Upper lobe of right lung (tissue), 1 donor: ENCODE measurements at regions not wholly inside any gene's neighbourhood (a gene's known extent, or its start where the extent isn't known, plus 50 kb on each side); places are given as distances from the start of the nearest gene placed in this dataset.

Source experiments
- ATAC-seq: fragments of 200-7000 bp; cut with Tn5 transposase; one replicate; pipeline ENCODE4 v1.9.1; 2020; ENCODE audit warnings: mild to moderate bottlenecking, moderate library complexity
- DNase-seq: peaks from one replicate; pipeline ENCODE4 v3.0.0-alpha.2; 2020
- H3K27ac ChIP-seq: fragments of 200-600 bp; one replicate; pipeline ENCODE4 v1.8.0; 2022
- H3K27me3 ChIP-seq: fragments of 200-600 bp; one replicate; pipeline ENCODE4 v1.8.0; 2022; ENCODE audit warnings: mild to moderate bottlenecking
- H3K36me3 ChIP-seq: fragments of 200-600 bp; one replicate; pipeline ENCODE4 v1.8.0; 2022
- H3K4me1 ChIP-seq: fragments of 200-600 bp; one replicate; pipeline ENCODE4 v1.8.0; 2022
- H3K4me3 ChIP-seq: fragments of 200-600 bp; one replicate; pipeline ENCODE4 v1.8.0; 2022; ENCODE audit warnings: mild to moderate bottlenecking
- H3K9me3 ChIP-seq: fragments of 200-600 bp; one replicate; pipeline ENCODE4 v1.8.0; 2022
- CTCF ChIP-seq: fragments of 200-600 bp; IDR thresholded peaks from one replicate; pipeline ENCODE4 v1.8.0; 2022; ENCODE audit warnings: antibody characterized with exemption
- intact Hi-C: fragments of 100-400 bp; cut with DNase I; formaldehyde crosslinking; loops from one replicate; pipeline ENCODE4 v1.11.0; 2022
- donor health status: DM: no; HTN: yes; CAD: no; lungs with severe emphysema.

GRCh38 chr4:15250021-15250441, 177.8 kb upstream of the C1QTNF7 start:
- ATAC-seq (peak; percentile 58), DNase-seq (no peak)
- no peaks in the 10 kb centered on the region for H3K4me1 ChIP-seq
- no peak overlapping the region for H3K27ac ChIP-seq
- intact Hi-C loops = no loop called here
- TF ChIP-seq CTCF = no peak
- no peaks in the 10 kb centered on the region for H3K27me3 ChIP-seq
- H3K9me3 ChIP-seq = no peaks in the 10 kb centered on the region
- no peaks in the 10 kb centered on the region for H3K36me3 ChIP-seq
- no peak overlapping the region for H3K4me3 ChIP-seq

- ATAC-seq (no peak), DNase-seq (no peak)
- Histone ChIP-seq H3K36me3 (no peaks in the 10 kb centered on the region), H3K9me3 (no peaks in the 10 kb centered on the region), H3K27me3 (no peaks in the 10 kb centered on the region), H3K4me3 (no peak overlapping the region), H3K27ac (no peak overlapping the region), H3K4me1 (no peaks in the 10 kb centered on the region)
- TF ChIP-seq CTCF = no peak
- intact Hi-C loops = no loop called here
Observed at GRCh38 chr4:15253349-15253748, 174.5 kb upstream of the C1QTNF7 start.

- intact Hi-C loops = no loop called here
- Histone ChIP-seq H3K27me3 (no peaks in the 10 kb centered on the region), H3K27ac (no peak overlapping the region), H3K4me1 (no peaks in the 10 kb centered on the region), H3K36me3 (no peaks in the 10 kb centered on the region), H3K9me3 (no peaks in the 10 kb centered on the region), H3K4me3 (no peak overlapping the region)
- ATAC-seq = peak; percentile 51
- DNase-seq = peak; percentile 75
- no peak for TF ChIP-seq CTCF
Observed at GRCh38 chr4:15254236-15254880, 173.5 kb upstream of the C1QTNF7 start.

- no peaks in the 10 kb centered on the region for H3K27me3 ChIP-seq
Observed at GRCh38 chr4:15255537-15255936, 172.3 kb upstream of the C1QTNF7 start.

GRCh38 chr4:15260758-15261157, 167.1 kb upstream of the C1QTNF7 start:
- ATAC-seq = no peak
- no peak for DNase-seq
- intact Hi-C loops = no loop called here
- no peaks in the 10 kb centered on the region for H3K27me3 ChIP-seq
- H3K36me3 ChIP-seq = no peaks in the 10 kb centered on the region
- TF ChIP-seq CTCF = no peak
- no peaks in the 10 kb centered on the region for H3K4me1 ChIP-seq
- H3K27ac ChIP-seq = no peak overlapping the region
- peaks cover 5% of the 10 kb centered on the region for H3K9me3 ChIP-seq
- H3K4me3 ChIP-seq = no peak overlapping the region

More at GRCh38 chr4:15255537-15255936, 172.3 kb upstream of the C1QTNF7 start:
- Histone ChIP-seq H3K4me3 (no peak overlapping the region), H3K27ac (no peak overlapping the region), H3K36me3 (no peaks in the 10 kb centered on the region), H3K4me1 (no peaks in the 10 kb centered on the region), H3K9me3 (no peaks in the 10 kb centered on the region)
- intact Hi-C loops = no loop called here
- DNase-seq (no peak), ATAC-seq (no peak)
- TF ChIP-seq CTCF = no peak

GRCh38 chr4:15262396-15262795, 165.4 kb upstream of the C1QTNF7 start:
- intact Hi-C loops = no loop called here
- Histone ChIP-seq H3K4me1 (no peaks in the 10 kb centered on the region), H3K27ac (no peak overlapping the region), H3K9me3 (peaks cover 5% of the 10 kb centered on the region), H3K36me3 (no peaks in the 10 kb centered on the region), H3K27me3 (no peaks in the 10 kb centered on the region), H3K4me3 (no peak overlapping the region)
- ATAC-seq (no peak), DNase-seq (no peak)
- TF ChIP-seq CTCF = no peak
